Stimulated activated memory B cell treated with anti-CD40 and anti-IgM and Interleukin-4, amounts not matched to agents 10 μg/mL and 1 μg/mL and 100 μg/mL, for 72 hours (primary cell): ENCODE measurements at regions not wholly inside any gene's neighbourhood (a gene's known extent, or its start where the extent isn't known, plus 50 kb on each side); places are given as distances from the start of the nearest gene placed in this dataset.

Source experiments
- ATAC-seq: fragments of 150-1000 bp; cut with Tn5 transposase; 2 replicates; pipeline ENCODE4 v1.10.0; 2021
- H3K27ac Mint-ChIP-seq: one replicate; pipeline ENCODE4 v1.8.0; 2022; ENCODE audit warnings: mild to moderate bottlenecking, mixed read lengths
- H3K27me3 Mint-ChIP-seq: one replicate; pipeline ENCODE4 v1.8.0; 2022; ENCODE audit warnings: mixed read lengths
- H3K36me3 Mint-ChIP-seq: one replicate; pipeline ENCODE4 v1.8.0; 2022; ENCODE audit warnings: mixed read lengths
- H3K4me1 Mint-ChIP-seq: one replicate; pipeline ENCODE4 v1.8.0; 2022; ENCODE audit warnings: mixed read lengths
- H3K4me3 Mint-ChIP-seq: one replicate; pipeline ENCODE4 v1.8.0; 2022; ENCODE audit warnings: mild to moderate bottlenecking, moderate library complexity, mixed read lengths
- H3K9me3 Mint-ChIP-seq: one replicate; pipeline ENCODE4 v1.8.0; 2022; ENCODE audit warnings: mixed read lengths

DNA sequence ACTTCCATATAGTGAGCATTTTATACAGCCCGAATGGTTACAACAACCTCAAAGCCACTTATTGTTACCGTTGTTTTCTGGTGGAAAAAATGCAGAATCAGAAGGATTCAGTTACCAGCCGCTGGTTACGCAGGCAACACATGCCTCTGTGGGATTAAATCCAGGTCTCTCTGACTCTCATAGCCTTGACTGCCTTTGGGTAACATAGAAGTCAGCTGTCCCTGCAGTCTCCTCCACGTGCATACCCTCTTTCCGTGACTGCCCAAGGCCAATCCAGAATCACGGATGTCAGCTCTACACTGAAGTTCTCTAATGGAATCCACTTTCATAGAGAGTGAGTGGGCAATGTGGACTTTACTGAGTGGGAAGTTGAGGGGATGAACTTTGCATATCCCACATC is 189.5 kb upstream of the DNAJC19 start:
- Mint-ChIP-seq H3K27ac (no peak overlapping the region), H3K4me3 (no peak overlapping the region), H3K9me3 (no peaks in the 10 kb centered on the region), H3K4me1 (no peaks in the 10 kb centered on the region), H3K27me3 (peaks cover 8% of the 10 kb centered on the region), H3K36me3 (no peaks in the 10 kb centered on the region)
- ATAC-seq = no peak

DNA sequence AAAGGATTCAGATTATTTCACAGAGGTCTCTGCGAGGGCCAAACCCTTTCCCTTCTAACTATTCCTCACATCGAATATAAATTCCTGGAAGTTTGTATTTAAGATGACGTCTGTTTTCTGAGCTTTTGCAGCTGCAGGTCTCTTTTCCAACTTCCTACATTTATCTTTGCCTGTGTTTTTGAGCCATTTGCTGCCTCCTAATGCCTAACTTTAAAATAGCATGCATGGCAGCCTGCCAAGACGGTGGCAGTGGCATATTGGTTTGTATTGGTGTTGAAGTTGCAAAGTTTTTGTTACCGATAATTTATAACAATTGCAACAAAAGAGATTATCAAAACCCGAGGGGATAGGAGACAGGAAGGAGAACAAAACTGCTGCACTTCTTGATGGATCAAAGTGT is 187.1 kb upstream of the DNAJC19 start:
- no peak overlapping the region for H3K4me3 Mint-ChIP-seq
- ATAC-seq = no peak

DNA sequence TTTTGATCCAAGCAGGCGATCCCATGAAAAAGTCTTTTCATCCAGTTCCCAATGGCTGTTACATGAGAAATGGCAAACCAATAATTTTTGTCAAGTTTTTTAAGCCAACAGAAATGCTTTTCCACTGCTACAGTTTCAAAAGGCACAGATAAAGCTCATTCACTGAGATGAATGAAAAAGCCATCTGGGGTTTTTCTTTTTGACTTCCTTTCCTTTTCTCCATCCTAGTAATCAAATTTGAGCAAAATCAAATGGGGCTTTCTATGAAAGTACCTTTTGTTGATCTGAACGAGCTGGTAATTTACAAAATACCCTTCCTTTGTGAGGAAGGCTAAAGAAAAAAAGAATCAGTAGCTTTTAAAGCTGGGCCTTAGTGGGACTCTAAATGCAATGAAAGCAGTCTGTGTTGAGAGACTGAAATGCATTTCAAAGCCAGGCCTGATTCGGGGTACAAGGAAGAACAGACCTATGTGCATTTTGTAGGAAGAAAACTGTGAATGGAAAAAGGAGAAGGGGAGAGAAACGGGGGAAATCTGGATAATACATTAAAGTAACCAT is 185.2 kb upstream of the DNAJC19 start:
- no peak overlapping the region for H3K27ac Mint-ChIP-seq
- H3K27me3 Mint-ChIP-seq = peaks cover 8% of the 10 kb centered on the region
- H3K4me1 Mint-ChIP-seq = no peaks in the 10 kb centered on the region
- ATAC-seq = no peak
- H3K4me3 Mint-ChIP-seq = no peak overlapping the region
- no peaks in the 10 kb centered on the region for H3K9me3 Mint-ChIP-seq
- H3K36me3 Mint-ChIP-seq = no peaks in the 10 kb centered on the region

More for the DNA sequence above, 187.1 kb upstream of the DNAJC19 start:
- Mint-ChIP-seq H3K27me3 (peaks cover 8% of the 10 kb centered on the region), H3K4me1 (no peaks in the 10 kb centered on the region), H3K36me3 (no peaks in the 10 kb centered on the region), H3K9me3 (no peaks in the 10 kb centered on the region), H3K27ac (no peak overlapping the region)

DNA sequence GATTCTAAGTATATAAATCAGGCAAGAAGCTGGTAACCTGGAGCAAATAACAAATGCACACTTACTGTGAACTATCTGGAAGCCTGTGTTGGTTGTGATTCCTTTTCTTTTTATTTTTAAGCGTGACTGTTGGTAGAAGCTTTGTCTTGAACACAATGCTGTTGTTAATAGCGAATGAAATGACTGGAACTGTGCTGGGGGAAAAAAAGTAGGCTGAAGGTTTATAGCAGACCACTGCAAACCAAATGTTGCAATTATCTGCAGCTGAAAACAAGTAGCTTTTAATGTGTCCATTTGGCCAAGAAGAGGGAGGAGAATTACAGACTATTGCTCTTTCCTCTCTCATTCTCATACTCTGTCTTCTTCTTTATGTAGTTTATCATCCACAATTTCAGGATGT is 184.5 kb upstream of the DNAJC19 start:
- H3K9me3 Mint-ChIP-seq = no peaks in the 10 kb centered on the region
- H3K4me1 Mint-ChIP-seq = no peaks in the 10 kb centered on the region
- H3K4me3 Mint-ChIP-seq = no peak overlapping the region
- no peaks in the 10 kb centered on the region for H3K36me3 Mint-ChIP-seq
- peaks cover under 1% of the 10 kb centered on the region for H3K27me3 Mint-ChIP-seq
- ATAC-seq = no peak
- no peak overlapping the region for H3K27ac Mint-ChIP-seq

DNA sequence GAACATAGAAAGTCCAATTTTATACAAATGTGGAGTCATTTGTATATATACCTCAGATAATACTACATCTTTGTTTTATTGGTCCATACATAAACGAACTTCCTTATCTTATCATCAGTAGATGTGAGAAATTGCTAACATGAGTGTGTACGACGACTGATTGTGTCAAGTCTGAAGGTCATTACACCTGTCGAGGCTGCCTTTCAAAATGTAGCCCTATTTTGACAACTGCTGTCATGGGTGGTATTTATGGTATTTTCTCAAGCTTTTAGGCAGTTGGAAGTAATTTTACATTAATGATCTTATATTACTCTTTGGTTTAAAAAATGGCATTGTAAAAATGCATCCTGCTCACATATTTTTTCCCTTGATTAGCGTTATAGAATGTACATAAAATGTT is 183.7 kb upstream of the DNAJC19 start:
- Mint-ChIP-seq H3K4me1 (no peaks in the 10 kb centered on the region), H3K36me3 (no peaks in the 10 kb centered on the region), H3K4me3 (no peak overlapping the region), H3K27me3 (no peaks in the 10 kb centered on the region), H3K9me3 (no peaks in the 10 kb centered on the region), H3K27ac (no peak overlapping the region)
- ATAC-seq = no peak

DNA sequence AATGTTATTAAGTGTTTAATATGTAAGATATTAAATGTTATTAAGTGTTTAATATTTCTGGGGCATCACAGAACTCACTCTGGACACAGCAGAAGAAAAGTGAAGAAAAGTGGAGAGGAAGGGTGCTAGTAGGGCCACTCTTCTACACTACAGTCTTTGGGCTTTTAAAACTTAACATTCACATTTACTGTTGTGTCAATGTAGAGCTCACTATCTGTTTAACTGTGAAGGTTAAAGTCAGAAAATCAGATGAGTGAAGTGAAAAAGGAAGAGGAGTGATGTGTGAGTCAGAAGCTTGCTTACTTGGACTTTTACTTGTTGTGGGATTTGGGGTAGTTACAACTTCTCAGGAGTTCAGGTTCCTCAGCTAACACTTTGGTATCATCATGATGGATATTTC is 145.3 kb upstream of the DNAJC19 start:
- Mint-ChIP-seq H3K4me1 (no peaks in the 10 kb centered on the region), H3K4me3 (no peak overlapping the region), H3K27me3 (no peaks in the 10 kb centered on the region), H3K9me3 (peaks cover 6% of the 10 kb centered on the region), H3K36me3 (no peaks in the 10 kb centered on the region), H3K27ac (no peak overlapping the region)
- ATAC-seq = no peak

DNA sequence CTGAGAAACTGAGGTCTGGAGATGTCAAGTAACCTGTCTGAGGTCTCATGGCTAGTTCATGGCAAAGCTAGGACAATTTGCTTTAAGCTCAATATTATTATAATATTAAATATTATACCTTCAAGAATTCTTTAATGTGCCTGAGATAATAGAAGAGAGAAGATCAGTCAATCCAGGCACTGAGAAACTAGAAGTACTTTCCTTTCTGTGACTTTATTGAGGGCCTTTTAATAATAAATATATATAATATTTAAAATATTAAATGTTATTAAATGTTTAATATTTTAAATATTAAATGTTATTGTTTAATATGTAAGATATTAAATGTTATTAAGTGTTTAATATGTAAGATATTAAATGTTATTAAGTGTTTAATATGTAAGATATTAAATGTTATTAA is 144.3 kb upstream of the DNAJC19 start:
- no peak overlapping the region for H3K4me3 Mint-ChIP-seq
- ATAC-seq = no peak

DNA sequence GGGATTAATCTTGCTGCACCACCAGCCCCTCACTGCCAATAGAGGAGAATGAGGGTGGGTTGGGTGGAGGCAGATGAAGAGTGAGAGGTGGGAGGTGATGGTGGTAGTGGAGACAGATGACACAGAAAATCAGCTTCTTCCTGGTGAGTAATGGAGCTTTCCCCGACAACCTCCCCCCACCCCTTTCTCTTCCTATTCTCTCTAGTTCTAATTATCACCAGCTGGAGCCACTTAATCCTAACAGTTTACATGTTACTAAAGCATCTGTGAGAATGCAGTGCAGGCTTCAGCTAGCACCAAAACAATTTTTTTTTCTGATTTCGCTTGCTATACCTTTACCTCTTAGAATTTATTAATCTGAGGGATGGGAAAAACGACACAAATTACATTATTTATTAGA is 116.1 kb upstream of the DNAJC19 start:
- H3K4me1 Mint-ChIP-seq = no peaks in the 10 kb centered on the region
- H3K27ac Mint-ChIP-seq = no peak overlapping the region
- no peaks in the 10 kb centered on the region for H3K36me3 Mint-ChIP-seq
- no peak overlapping the region for H3K4me3 Mint-ChIP-seq
- no peaks in the 10 kb centered on the region for H3K27me3 Mint-ChIP-seq
- H3K9me3 Mint-ChIP-seq = peaks cover 4% of the 10 kb centered on the region
- ATAC-seq = no peak

More for the DNA sequence above, 144.3 kb upstream of the DNAJC19 start:
- Mint-ChIP-seq H3K4me1 (no peaks in the 10 kb centered on the region), H3K27me3 (no peaks in the 10 kb centered on the region), H3K9me3 (peaks cover 6% of the 10 kb centered on the region), H3K36me3 (no peaks in the 10 kb centered on the region), H3K27ac (no peak overlapping the region)

DNA sequence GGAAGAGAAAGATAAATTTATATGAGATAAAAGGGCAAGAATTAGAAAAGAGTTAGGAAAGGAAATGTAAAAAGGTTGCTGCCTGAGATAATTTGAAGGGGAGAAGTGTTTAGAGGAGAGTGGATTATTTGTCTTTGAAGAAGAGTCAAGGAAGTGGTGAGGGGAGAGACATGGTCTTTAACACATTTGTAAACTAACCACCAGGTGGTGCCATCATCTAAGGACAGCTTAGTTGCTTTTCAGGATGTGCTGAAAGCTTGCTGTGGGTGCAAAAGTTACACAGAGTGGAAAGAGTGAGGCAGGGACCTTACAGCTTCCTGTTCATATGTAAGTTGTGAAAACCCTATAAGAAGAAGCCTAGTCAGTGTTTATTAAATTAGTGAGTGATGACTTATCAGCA is 114.1 kb upstream of the DNAJC19 start:
- Mint-ChIP-seq H3K4me1 (no peaks in the 10 kb centered on the region), H3K9me3 (peaks cover 4% of the 10 kb centered on the region), H3K27me3 (no peaks in the 10 kb centered on the region), H3K36me3 (no peaks in the 10 kb centered on the region), H3K4me3 (no peak overlapping the region), H3K27ac (no peak overlapping the region)
- ATAC-seq = no peak

DNA sequence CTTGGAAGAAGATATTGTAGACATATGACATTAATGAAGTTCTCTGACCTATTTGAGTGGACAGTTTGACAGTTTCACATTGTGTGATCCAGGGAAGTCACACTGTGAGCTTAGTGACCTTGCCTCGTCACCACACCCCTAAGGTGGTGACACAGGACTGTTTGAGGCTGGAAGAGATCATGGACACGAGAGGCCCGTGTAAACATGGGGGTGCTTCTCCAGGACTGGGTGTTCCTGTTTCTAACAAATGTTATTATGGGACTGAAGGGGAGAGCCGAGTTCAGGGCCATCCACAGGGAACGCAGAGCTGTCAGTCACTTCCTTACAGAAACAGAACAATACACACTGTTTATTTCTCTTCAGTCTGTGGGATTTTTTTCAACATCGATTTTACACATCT is 96.5 kb upstream of the DNAJC19 start:
- H3K4me3 Mint-ChIP-seq = no peak overlapping the region
- H3K27ac Mint-ChIP-seq = no peak overlapping the region
- ATAC-seq = no peak
- peaks cover 3% of the 10 kb centered on the region for H3K9me3 Mint-ChIP-seq
- no peaks in the 10 kb centered on the region for H3K4me1 Mint-ChIP-seq
- no peaks in the 10 kb centered on the region for H3K36me3 Mint-ChIP-seq
- H3K27me3 Mint-ChIP-seq = no peaks in the 10 kb centered on the region

DNA sequence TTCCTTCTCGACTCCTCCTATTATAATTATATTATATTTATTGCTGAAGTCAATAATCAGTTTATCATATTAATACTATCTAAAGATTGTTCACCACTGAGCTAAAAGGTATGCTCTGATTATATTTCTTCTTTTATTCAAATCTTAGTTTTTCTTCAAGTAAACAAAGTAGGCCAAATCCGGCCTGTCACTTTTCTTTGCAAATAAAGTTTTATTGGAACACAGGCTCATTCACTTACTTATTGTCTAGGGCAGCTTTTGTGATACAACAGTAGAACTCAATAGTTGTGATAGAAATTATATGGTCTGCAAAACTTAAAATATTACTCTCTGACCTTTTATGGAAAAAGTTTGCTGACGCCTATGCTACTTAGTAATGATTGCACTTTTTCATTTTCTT is 92.4 kb upstream of the DNAJC19 start:
- H3K36me3 Mint-ChIP-seq = no peaks in the 10 kb centered on the region
- no peak for ATAC-seq
- no peak overlapping the region for H3K27ac Mint-ChIP-seq
- no peaks in the 10 kb centered on the region for H3K27me3 Mint-ChIP-seq
- no peaks in the 10 kb centered on the region for H3K4me1 Mint-ChIP-seq
- H3K4me3 Mint-ChIP-seq = no peak overlapping the region
- no peaks in the 10 kb centered on the region for H3K9me3 Mint-ChIP-seq

DNA sequence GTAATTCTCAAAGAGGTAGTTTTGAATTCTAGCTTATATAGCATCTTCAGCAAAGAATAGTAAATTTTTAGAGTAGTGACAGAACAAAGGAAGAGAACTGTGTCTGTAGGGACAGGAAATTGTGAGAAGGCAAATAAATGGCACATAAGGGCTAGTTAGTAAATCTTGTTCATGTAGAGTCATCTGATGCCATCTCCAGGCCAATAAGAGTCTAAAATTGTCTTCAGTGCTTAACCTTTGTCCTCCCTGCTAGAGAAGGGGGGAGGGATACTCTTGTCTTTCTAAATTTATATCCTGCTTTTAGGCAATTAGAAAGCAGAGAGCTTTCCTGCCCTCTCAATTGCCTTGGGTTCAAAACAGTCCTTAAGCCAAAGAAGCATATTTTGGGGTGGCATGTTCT is 87.0 kb upstream of the DNAJC19 start:
- peaks cover 22% of the 10 kb centered on the region for H3K27me3 Mint-ChIP-seq
- no peak for ATAC-seq
- peaks cover 7% of the 10 kb centered on the region for H3K36me3 Mint-ChIP-seq
- H3K4me3 Mint-ChIP-seq = no peak overlapping the region
- H3K9me3 Mint-ChIP-seq = peaks cover 14% of the 10 kb centered on the region
- no peaks in the 10 kb centered on the region for H3K4me1 Mint-ChIP-seq
- H3K27ac Mint-ChIP-seq = no peak overlapping the region

DNA sequence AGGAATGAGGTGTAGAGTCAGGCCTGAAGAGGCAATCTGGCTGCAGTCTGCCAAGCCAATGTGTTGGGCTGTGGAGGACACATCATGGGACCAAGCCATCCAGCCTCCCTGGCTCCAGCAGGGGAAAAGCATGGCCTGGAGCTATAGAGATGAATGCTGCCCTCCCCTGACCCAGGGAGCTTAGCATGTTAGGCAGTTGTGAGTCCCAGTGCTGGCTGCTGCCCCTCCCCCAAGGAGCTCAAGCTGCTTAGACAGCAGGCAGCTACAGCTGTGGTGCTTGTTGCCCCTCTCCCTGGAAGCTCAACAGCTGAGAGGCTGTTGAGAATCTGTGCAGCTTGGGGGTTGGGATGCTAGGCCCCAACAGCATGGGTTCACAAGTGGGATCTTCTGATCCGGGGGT is 85.6 kb upstream of the DNAJC19 start:
- peaks cover 28% of the 10 kb centered on the region for H3K27me3 Mint-ChIP-seq
- no peak for ATAC-seq
- H3K27ac Mint-ChIP-seq = no peak overlapping the region
- H3K36me3 Mint-ChIP-seq = peaks cover 7% of the 10 kb centered on the region
- H3K4me1 Mint-ChIP-seq = no peaks in the 10 kb centered on the region
- no peak overlapping the region for H3K4me3 Mint-ChIP-seq
- peaks cover 14% of the 10 kb centered on the region for H3K9me3 Mint-ChIP-seq

DNA sequence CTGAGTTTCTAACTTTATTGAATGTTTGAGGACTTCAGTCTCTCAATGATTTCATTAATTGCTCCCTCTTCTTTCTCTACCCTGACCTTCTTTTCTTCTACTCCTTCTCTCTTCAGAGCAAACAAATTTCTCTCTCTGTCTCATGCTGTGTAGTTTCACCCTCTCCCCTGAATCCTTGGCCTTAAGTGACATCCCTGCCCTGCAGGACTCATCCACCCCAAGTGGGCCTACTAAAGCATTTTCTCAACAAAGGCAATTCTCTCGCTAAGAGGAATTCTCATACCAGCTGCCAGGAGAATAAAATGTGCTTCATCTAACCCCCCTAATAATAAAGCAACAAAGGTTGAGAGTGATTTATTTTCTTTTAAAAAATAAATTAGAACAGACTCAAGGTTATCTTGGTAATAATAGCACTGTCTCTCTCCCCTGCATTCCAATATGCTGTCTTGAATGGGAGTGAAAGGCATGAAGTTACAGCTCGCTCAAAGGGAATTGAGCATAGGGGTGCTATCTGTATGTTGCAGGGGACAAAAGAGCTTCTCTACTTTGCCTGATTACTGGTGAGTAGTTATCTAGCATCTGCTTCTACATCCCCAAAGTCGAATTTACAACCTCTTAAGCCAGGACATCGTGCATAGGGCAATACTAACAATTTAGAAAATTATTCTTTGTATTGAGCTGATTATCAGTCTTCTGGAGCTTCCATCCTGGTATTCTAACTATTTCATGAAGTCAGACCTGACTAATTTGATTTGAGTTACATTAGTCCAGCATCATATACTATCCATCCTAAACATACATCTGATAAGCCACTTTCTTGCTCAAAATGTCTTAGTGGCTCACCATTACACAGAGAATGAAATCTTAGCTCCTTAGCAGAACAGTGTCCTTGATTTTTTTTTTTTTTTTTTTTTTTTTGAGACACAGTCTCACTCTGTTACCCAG is 76.9 kb upstream of the DNAJC19 start:
- H3K4me1 Mint-ChIP-seq = no peaks in the 10 kb centered on the region
- peaks cover 3% of the 10 kb centered on the region for H3K9me3 Mint-ChIP-seq
- no peak overlapping the region for H3K4me3 Mint-ChIP-seq
- peaks cover 4% of the 10 kb centered on the region for H3K27me3 Mint-ChIP-seq
- no peak overlapping the region for H3K27ac Mint-ChIP-seq
- ATAC-seq = no peak
- H3K36me3 Mint-ChIP-seq = no peaks in the 10 kb centered on the region

DNA sequence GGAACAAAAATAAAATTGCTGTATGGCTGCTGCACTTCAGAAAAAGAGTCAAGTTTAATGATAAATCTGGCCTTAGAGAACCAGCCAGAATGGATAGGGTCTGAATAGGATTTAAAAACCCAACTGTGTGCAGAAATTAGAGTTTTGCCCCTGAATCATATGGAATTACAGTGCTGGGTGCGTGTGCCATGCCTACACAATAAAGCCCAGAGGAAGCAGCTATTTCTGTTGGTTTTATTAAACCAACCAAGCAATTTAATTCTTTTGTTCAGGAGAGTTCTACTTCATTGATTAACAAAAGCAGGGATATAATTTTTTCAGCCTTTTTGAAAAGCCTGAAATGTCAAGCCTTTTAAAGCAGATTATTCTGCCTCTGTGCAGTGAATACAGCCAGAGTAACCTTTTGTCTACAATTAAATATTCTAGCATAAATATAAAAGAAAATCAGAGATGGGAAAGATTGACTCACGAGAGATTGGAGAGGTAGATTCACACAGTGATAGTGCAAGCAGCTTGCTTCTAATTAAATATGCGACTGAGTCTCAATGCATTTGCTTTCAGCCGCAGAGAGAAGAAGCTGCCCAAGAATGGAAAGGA is 66.7 kb upstream of the DNAJC19 start:
- Mint-ChIP-seq H3K27ac (no peak overlapping the region), H3K9me3 (no peaks in the 10 kb centered on the region), H3K4me3 (no peak overlapping the region), H3K27me3 (no peaks in the 10 kb centered on the region), H3K36me3 (no peaks in the 10 kb centered on the region), H3K4me1 (no peaks in the 10 kb centered on the region)
- ATAC-seq = no peak

DNA sequence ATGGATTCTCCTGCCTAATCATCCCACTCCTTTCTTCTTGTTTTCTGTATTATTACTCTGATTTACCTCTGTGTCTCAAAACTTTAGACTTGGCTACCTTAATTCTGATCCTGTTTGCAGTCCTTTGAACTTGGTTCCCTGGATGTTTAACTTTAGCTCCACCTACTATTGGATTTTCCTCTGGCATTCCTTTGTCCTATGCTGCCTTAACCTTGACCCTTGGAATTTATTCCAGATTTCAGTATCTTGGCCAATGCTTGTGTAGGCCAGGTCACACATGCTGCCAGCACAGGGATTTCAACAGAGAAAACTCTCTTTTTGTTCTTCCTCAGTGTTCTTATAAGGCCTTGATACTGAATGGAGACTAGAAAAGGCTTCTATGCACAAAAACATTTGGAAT is 65.0 kb upstream of the DNAJC19 start:
- no peak overlapping the region for H3K4me3 Mint-ChIP-seq
- H3K4me1 Mint-ChIP-seq = no peaks in the 10 kb centered on the region

More for the DNA sequence above, 65.0 kb upstream of the DNAJC19 start:
- Mint-ChIP-seq H3K9me3 (no peaks in the 10 kb centered on the region), H3K27me3 (no peaks in the 10 kb centered on the region), H3K36me3 (no peaks in the 10 kb centered on the region), H3K27ac (no peak overlapping the region)
- no peak for ATAC-seq
